Activated effector memory CD4-positive, alpha-beta T cell treated with anti-CD3 and anti-CD28 coated beads, Interleukin-2, amount 50 U/mL, for 16 hours (primary cell): ENCODE measurements at regions not wholly inside any gene's neighbourhood (a gene's known extent, or its start where the extent isn't known, plus 50 kb on each side); places are given as distances from the start of the nearest gene placed in this dataset.
"Not testable (repeated sequence)": the region's sequence is repeated elsewhere in the genome, so short reads cannot be mapped to it uniquely, and the experiment has no call there.

Experiments
- DNase-seq: peaks from one replicate; pipeline ENCODE4 v3.0.0-alpha.2; 2020

DNA sequence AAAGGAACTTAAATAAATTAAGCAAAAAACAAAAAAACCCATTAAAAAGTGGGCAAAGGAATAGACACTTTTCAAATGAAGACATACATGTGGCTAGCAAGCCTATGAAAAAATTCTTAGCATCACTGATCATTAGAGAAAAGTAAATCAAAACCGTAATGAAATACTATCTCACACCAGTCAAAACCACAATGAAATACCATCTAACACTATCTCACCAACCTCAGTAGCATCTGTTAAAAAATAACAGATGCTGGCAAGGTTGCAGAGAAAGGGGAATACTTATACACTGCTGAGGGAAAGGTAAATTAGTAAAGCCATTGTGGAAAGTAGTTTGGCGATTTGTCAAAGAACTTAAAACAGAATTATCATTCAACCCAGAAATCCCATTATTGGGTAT, 381.1 kb downstream of the FLRT2 start:
- DNase-seq = no peak

DNA sequence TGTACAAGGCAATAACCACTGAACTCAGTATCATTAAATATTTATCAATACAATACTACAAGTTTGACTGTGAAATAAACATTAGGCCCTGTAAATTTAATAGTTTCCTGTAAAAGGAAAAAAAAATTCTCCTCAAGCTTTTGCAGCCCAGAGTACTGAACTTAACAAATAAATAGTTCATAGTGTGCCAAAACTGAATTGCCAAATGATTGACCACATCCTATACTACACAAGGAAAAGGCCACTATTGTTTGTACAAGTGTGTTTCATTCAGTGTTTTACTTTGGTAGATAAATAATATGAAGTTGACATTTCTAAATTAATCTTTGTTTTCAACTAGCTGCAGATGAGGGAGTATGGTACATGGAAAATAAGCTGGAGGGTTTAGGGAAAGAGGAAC, 379.6 kb downstream of the FLRT2 start:
- no peak for DNase-seq

DNA sequence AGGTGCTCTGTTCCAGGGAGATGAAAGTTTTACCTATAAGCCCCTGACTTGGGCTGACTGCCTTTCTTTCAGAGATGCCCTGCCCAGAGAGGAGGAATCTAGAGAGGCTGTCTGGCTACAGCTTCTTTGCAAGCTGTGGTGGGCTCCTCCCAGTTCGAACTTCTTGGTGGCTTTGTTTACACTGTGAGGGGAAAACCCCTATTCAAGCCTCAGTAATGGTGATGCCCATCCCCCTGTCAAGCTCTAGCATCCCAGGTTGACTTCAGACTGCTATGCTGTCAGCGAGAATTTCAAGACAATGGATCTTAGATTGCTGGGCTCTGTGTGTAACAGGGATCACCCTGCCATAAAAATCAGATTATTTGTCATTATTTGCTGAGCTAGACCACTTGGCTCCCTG, 377.6 kb downstream of the FLRT2 start:
- DNase-seq = no peak

DNA sequence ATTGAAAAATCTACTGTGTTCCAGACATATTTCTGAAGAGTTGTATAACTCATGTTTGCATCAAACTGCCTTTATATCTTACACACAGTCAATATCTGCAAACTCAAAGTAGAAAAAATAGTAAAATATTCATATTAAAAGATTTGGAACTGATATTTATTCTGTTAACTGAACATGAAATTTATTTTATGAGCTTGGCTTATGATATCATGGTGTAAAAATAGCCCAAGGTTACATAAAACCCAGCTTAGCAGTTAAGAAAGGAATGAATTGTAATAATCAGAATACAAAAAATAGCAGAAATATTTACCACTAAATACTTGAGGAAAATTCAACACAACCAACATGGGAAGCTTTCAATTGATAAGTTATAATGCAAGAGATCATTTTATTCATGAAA, 367.9 kb downstream of the FLRT2 start:
- DNase-seq = no peak

DNA sequence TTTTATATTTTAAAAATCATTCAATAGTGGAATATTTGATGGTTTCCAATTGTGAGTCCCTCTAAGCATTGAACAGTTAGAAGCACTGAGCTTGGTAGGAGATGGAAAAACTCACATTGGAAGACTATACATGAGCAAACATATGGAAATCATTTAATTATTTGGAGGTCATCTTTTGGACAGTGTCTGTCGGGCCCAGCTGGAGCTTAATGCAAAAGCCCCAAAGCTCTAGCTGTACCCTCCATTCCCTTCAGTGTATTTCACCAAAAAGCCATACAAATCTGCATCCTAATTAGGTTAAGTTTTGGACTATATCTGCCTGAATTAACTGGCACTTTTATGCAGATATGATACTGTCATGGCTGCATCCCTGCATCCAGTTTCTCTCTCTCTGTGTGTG, 365.7 kb downstream of the FLRT2 start:
- no peak for DNase-seq

DNA sequence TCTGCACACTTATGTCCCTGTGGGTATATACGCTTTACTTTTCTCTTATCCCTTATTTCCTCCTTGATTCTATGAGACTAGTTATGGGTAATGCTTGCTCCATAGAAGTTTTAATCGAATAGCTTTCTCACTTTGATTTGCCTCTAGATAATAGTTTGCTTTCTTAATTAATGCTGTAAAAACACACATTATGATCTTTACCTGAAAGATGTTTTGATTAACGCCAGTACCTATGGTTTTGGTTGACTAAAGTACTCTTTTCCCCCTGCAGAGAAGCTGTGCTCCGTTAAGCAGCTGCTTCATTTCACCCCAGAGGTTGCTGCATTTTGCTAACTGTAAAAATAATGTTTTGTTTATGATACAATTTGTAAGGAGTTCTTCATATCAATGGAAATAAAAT, 362.3 kb downstream of the FLRT2 start:
- no peak for DNase-seq

DNA sequence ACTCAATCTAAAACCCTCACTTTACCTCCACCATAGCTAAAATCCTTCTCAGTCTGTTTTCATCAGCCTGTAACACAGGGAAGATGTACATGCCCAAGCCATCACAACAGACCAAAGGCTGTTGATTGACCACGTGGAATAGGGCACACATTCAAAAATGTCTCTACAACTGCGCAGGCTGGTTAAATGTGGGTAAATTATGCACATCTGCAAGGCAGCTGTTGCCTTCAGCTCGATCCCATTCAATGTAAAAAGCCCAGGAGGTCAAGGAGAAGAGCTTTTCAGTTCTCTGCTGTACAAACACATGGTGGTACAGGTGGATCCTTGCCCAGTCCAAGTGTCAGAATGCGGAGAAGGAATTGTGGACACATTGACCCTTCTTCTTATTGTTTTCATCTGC, 354.0 kb downstream of the FLRT2 start:
- DNase-seq = no peak

DNA sequence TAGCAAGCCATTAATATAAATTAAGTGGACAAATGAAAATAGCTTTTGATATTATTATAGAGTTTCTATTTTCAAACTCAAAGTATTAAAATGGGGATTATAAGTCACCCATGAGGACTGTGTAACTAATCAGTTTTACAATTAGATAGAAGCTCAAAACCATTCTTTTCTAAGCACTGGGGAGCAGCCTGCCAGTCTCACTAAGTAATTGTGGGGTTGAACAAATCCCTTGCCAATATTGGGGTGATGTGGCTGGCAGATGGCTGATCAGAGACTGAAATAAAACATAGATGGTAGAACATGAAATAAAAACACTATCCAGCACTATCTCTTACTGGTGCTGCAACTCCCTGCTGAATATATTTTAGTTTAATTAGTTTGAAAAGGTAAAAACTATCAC, 353.2 kb downstream of the FLRT2 start:
- no peak for DNase-seq

DNA sequence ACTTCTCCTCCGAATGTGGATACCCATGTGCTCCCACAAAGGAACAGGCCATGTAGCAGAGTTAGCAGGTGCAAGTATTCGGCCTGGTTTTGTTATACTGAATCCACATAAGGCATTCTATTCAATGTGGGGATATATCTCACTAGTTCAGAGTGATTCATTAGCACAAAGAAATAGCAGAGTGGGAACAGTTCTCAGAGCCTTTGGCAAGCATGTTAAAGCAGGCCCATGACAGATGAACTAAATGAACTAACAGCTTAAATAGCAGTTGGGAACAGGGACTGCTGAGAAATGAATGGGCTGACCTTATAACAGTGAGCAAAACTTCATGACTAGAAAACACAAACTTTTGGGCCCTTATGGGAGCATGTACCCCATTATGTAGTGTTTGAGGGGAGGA, 352.0 kb downstream of the FLRT2 start:
- DNase-seq = no peak

DNA sequence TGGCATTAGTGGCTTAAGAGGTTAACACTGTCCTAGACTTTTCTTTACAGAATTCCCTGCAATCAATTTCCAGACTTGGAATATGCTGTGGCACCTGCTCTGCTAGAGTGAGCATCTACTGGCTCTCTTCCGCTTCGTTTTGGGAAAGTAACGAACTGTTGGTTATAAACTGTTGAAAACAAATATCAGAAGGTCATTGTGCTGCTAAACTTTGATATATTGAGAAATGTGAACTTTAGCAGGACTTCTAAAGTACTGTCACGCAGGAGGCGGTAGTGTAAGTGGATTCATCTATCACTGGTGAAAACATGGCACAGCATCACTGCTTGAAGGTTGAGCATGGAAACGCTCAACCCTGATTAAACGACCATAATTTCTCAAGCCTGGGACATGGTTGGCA, 348.9 kb downstream of the FLRT2 start:
- DNase-seq = no peak

DNA sequence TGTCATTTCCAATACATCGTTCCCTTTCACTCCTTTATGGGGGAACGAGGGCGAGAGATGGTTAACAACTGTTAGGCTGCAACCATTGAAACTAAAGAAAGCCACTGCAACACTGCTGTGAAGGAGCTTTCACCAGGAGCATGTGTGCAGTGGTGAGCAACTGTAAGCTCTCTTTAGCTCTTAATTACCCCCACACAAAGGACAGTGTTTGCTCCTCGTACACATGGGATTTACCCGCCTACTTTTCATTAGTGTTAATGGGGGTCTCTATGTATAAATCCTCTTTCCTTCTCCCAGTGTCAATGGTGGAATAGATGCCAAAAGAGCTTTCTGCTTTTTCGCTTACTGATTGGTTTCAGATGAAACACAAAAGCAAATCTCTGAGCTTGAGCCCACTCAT, 343.1 kb downstream of the FLRT2 start:
- no peak for DNase-seq

DNA sequence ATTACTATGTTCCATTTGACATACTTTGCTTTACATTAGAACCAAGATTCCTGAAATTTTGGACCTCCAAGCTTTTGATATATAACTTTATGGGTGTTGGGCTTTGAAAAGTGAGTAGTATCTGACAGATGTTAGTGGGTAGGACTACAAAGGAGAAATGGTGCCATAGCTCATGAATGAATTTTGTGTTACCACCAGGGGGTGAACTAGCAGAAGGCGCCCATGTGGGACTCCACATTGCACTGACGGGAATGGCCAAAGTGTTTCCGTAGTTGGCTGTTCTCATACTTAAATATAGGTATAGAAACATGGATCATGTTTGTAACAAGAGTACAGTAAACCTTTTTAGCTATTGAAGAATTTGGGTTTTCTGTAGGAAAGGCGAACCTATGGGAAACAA, 337.5 kb downstream of the FLRT2 start:
- DNase-seq = no peak

DNA sequence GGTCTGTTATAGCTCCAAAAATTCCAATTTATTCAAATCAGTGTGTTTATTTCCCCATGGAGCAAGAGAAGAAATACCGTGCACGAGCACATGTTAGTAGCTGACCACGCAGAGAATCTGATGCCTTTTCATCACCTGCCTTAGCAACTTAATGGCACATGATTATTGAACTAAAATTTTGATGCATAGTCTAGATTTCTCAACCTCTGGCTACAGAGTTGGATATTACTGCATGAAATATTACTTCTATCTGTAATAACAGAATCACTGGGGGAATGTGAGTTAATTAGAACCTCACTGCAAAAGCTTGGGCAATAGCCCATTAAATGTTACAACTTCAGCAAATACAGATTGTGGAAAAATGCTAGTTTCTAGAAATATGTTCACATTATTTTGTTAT, 335.8 kb downstream of the FLRT2 start:
- DNase-seq = no peak

DNA sequence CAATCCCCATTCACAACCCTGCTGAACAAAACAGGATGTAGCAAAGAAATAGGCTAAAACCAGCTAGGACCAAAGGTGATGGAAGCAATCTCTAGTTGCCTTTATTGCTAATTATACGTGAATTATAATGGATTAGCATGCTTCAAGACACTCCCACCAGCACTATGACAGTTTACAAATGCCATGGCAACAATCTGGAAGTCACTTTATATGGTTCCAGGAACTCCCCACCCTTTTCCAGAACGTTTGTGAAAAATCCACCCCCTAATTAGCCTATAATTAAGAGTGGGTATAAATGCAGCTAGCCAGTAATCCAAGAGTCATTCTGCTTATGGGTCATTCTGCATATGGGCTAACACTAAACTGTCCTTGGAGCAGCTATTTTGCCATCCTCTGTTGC, 328.7 kb downstream of the FLRT2 start:
- DNase-seq = no peak

DNA sequence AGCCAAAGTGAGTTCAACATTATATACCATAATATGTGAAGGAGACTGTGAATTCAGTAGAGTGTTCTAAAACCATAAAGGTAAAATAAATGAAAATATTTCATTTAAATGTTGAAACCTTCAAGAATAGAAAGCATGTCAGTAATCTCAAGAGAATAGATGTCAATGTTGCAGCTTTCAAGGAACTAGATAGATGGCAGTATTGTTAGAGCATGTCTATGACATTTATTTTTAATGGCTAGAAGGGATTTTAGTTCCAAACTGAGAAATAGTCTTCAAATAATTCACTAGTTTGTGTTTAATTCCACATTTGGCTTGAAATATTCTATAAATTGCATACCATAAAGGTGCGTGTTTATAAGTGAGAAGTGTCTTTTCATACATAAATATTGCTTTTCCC, 326.5 kb downstream of the FLRT2 start:
- no peak for DNase-seq

DNA sequence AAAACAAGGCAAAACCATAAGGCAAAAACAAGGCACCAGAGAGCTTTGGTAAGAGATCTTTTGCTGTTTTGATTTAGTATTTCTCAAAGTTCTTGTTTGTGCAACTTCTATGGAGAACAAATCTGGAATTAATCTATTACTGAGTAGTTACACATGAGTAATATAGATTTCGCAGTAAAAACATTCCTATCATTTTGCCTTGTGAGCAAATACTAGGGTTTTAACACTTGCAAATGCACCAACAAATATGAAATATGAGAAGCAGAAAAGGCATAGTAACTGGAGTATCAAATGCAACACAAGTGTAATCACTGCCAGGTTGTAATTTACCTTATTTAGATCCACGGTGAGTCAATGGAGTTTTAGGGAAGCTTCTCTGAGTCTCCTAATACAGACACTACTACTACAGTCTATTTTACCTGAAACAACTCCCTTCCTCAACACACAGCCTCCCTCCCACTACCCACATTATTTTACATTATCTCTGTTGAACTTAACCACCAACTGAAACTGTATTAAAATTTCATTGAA, 324.1 kb downstream of the FLRT2 start:
- no peak for DNase-seq

DNA sequence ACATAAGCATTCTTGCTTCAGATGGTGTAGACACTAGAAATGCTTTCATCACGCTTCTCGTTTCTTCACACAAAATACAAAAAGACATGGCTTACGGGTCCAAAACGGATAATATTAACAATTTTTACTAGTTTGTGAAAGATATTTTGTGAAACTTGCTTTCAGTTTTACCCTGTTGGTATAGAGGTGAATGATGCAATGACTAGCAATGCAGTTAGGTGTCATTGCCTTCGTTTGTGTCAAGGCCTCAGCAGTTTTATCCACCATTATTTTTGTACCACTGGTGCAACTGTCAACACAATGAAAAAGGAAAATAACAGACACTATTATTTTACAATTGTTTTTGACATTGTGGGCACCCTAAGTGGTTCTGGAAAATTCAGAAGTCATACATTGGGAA, 323.0 kb downstream of the FLRT2 start:
- no peak for DNase-seq

DNA sequence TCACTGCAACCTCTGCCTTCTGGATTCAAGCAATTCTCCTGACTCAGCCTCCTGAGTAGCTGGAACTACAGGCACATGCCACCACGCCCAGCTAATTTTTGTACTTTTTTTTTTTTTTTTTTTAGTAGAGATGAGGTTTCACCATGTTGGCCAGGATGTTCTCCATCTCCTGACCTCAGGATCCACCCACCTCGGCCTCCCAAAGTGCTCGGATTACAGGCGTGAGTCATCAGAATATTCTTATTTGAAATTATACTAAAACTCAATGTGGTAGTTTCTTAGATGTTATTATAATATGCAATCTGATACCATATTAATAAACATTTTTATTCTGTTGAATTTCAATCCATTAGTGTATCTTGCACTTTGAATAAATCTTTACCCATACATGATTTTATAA, 322.2 kb downstream of the FLRT2 start:
- DNase-seq = not testable (repeated sequence)

DNA sequence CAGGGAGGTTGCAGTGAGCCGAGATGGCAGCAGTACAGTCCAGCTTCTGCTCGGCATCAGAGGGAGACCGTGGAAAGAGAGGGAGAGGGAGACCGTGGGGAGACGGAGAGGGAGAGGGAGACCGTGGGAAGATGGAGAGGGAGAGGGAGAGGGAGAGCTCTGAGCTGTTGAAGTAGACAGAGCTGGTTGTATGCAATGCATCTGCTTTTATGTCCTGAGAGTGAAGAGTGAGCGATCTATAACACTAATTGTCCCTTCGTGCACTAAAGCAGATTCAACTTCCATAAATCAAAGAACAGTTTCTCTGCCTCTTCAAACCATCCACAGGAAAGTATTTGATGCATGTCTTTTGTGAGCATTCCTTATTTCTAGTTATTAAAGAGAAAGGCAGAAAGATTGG, 300.6 kb downstream of the FLRT2 start:
- DNase-seq = not testable (repeated sequence)

DNA sequence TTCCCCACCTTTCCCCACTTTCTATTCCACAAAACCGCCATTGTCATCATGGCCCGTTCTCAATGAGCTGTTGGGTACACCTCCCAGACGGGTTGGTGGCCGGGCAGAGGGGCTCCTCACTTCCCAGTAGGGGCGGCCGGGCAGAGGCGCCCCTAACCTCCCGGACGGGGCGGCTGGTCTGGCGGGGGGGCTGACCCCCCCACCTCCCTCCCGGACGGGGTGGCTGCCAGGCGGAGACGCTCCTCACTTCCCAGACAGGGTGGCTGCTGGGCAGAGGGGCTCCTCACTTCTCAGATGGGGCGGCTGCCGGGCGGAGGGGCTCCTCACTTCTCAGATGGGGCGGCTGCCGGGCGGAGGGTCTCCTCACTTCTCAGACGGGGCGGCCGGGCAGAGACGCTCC, 299.7 kb downstream of the FLRT2 start:
- not testable (repeated sequence) for DNase-seq

DNA sequence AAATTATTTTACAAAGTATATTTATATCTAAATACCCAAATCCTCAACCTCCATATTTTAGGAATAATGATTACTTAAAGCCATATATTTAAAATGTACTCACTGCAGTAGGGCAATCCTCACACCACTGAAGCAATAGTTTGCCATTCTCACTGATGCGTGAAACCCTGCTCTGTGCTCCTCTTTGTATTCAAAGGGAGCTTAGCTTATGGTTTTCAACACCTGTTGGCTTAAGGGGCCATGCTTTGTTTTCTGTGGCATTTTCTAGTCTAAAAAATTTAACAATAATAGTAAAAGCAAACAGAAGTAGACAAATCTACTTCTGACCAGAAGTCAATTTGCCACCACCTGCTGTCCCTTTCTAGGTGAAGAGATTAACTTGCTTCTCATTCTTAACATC, 294.6 kb downstream of the FLRT2 start:
- DNase-seq = no peak

DNA sequence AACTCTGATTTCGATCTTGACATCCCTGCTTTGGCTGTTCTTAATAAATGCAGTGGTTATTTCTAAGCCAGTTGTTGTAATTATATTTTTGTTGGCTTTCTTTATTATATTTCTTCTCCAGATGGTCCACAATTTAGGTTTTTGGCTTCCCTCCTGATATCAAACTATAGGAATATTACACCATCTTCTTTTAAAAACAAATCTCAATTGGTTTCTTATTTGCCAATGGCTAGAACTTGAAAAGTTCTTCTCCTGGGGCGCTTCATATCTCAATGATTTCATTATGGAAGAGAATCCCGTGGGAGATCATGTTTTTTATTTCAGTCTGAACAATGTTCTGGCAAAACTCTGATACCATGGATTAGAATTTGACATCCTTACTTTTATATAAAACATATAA, 292.3 kb downstream of the FLRT2 start:
- no peak for DNase-seq

DNA sequence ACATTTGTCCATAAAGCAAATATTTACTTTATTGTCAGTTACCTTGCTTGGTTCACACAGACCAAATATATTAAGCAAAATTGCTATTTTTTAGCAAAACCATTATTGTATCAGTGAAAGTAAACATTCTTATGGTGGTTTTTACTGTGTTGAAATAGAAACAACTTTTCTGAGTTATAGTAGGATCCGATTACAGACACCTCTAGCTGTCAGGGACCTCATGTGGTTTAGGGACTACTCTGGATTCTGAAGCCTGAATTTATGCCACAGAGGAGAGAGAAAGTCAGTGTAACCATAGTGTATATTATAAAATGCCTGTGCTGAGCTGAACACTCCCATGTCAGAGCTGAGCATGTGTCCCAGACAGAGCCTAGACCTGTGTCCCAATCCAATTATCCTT, 287.5 kb downstream of the FLRT2 start:
- DNase-seq = no peak

DNA sequence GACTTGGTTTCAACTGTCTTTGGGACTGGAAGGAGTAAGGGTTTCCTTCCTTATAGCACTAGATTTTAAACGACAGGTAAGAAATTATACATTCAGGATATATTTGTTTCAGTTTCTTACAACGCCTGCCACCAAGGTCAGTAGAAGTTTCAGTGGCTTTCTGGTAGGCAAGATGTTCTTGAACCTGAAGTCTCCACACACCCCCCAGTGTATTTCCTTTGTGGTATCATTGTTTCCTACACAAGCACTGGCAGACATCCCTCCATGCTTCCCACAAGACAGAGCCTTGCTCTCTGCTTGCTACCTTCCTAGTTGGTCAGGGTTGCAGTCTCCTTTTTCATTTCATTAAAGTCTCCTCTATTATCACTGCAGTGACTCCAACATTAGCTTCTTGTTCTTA, 283.1 kb downstream of the FLRT2 start:
- no peak for DNase-seq

DNA sequence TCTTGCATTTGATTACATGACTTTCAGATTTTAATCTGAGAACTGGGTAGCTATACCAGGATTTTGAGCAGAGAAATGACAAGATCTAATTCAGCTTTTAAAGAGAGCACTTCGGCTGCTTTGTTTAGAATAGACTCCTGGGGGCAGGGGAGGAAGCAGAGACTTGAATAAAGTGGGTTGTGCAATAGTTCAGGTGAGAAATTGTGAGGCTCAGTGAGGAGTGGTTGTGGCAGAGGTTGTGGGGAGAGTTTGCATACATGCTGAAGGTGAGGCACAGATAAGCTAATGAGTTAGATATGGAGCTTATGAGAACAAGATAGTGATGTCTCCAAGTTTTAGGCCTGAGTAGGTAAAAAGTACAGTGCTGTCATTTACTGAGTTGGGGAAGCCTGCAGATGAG, 281.4 kb downstream of the FLRT2 start:
- no peak for DNase-seq

DNA sequence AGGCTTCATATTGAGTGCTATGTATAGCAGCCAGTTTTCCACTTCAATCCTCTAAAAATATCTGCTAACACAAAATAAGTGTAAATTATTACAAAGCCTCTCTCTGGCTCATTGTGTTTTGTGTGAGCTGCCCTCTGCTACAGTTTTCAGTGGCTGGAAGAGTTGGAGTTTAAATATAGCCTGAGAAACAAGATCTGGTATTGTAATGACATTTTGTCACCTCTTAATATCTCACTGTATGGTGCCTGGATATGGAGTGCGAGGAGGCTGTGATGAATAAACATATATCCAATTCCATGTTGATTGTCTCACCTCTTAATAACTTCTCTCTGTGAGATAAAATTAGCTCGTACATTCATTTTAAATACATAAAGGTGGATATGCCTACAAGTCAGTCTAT, 269.7 kb downstream of the FLRT2 start:
- no peak for DNase-seq
